ENCODE measurements at regions not wholly inside any gene's neighbourhood (a gene's known extent, or its start where the extent isn't known, plus 50 kb on each side); places are given as distances from the start of the nearest gene placed in this dataset.

GRCh38 chr9:105832096-105832710 lies 137.9 kb downstream of the TMEM38B start:
- Histone ChIP-seq H3K36me3 (ENCODE audit: control insufficient read depth in 2 of 2, extremely low read depth in 1 of 2, insufficient read depth in 2 of 2, low read length in 2 of 2) (no peaks in the 10 kb centered on the region), H3K27ac (ENCODE audit: insufficient read depth, low read depth, low read length) (no peak overlapping the region), H2AFZ (ENCODE audit: low read depth, low read length) (no peak overlapping the region), H3K9ac (replicated peaks; ENCODE audit: extremely low read depth, insufficient read depth, low read length) (no peak overlapping the region), H3K4me1 (ENCODE audit: control insufficient read depth, extremely low read depth, insufficient read depth, low read length) (no peaks in the 10 kb centered on the region), H3K27me3 (ENCODE audit: control insufficient read depth in 2 of 2, insufficient read depth in 2 of 2, low read length in 2 of 2) (no peaks in the 10 kb centered on the region), H3K9me1 (replicated peaks; ENCODE audit: control insufficient read depth, extremely low read depth, insufficient read depth, low read length) (no peaks in the 10 kb centered on the region), H3K4me3 (replicated peaks in 1 of 3; ENCODE audit: insufficient read depth in 1 of 3, low read depth in 1 of 3, low read length in 3 of 3) (no peak overlapping the region), H3K9me3 (replicated peaks; ENCODE audit: control insufficient read depth, insufficient read depth, low read length) (no peaks in the 10 kb centered on the region), H3K4me2 (ENCODE audit: insufficient read depth, low read length) (no peak overlapping the region), H4K20me1 (replicated peaks; ENCODE audit: control insufficient read depth, extremely low read depth, insufficient read depth, low read length) (no peaks in the 10 kb centered on the region), H3K79me2 (ENCODE audit: control insufficient read depth, insufficient read depth, low read length) (no peaks in the 10 kb centered on the region)
- DNase-seq (ENCODE audit: low read depth, low spot score), result no peak
- TF ChIP-seq, protein P1, sequence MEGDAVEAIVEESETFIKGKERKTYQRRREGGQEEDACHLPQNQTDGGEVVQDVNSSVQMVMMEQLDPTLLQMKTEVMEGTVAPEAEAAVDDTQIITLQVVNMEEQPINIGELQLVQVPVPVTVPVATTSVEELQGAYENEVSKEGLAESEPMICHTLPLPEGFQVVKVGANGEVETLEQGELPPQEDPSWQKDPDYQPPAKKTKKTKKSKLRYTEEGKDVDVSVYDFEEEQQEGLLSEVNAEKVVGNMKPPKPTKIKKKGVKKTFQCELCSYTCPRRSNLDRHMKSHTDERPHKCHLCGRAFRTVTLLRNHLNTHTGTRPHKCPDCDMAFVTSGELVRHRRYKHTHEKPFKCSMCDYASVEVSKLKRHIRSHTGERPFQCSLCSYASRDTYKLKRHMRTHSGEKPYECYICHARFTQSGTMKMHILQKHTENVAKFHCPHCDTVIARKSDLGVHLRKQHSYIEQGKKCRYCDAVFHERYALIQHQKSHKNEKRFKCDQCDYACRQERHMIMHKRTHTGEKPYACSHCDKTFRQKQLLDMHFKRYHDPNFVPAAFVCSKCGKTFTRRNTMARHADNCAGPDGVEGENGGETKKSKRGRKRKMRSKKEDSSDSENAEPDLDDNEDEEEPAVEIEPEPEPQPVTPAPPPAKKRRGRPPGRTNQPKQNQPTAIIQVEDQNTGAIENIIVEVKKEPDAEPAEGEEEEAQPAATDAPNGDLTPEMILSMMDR (IDR thresholded peaks at IDR 0.05; ENCODE audit: extremely low read depth in 1 of 2, insufficient read depth in 1 of 2, low read depth in 1 of 2, low read length in 2 of 2), result no peak
- TF ChIP-seq MYC (IDR thresholded peaks at IDR 0.05; ENCODE audit: low read depth, low read length) (no peak), EZH2 (IDR thresholded peaks at IDR 0.05; ENCODE audit: borderline replicate concordance, low read depth, low read length, severe bottlenecking) (no peak), GATA2 (IDR thresholded peaks at IDR 0.05; ENCODE audit: insufficient read depth, insufficient read length, low read depth, low read length) (no peak), POLR2AphosphoS5 (IDR thresholded peaks at IDR 0.05; ENCODE audit: insufficient read depth, low read depth, low read length) (no peak), MAX (IDR thresholded peaks at IDR 0.05; ENCODE audit: insufficient read depth, insufficient read length) (no peak), POLR2A (IDR thresholded peaks at IDR 0.05; ENCODE audit: low read depth, low read length) (no peak), JUN (IDR thresholded peaks at IDR 0.05; ENCODE audit: borderline replicate concordance, insufficient read depth, insufficient read length, low read depth) (no peak), FOS (IDR thresholded peaks at IDR 0.05; ENCODE audit: borderline replicate concordance, insufficient read depth, low read length) (no peak)
- dilution Hi-C loops (cut with MboI; ENCODE audit: extremely low pct_ligation_motif_present, low sequenced_read_pairs), result no loop called here
- CTCF ChIA-PET, result no interaction called here
- BruUV-seq (replicated peaks), result no TSS peak
- no peak for FAIRE-seq
- intact Hi-C loops (cut with micrococcal nuclease), result no loop called here
- POLR2A ChIA-PET, result no interaction called here
